PC-9 (cell line): ENCODE measurements at regions not wholly inside any gene's neighbourhood (a gene's known extent, or its start where the extent isn't known, plus 50 kb on each side); places are given as distances from the start of the nearest gene placed in this dataset.
"Not testable (repeated sequence)": the region's sequence is repeated elsewhere in the genome, so short reads cannot be mapped to it uniquely, and the experiment has no call there.

Experiments
- BruUV-seq: library from RNA; stranded (reverse); fragments of 400-500 nt; replicated peaks from 2 replicates; lab custom pipeline; 2021; lab: Mats Ljungman, UMichigan
- CTCF ChIA-PET: fragments of 300-600 bp; sonication (Branson Sonifier 250); formaldehyde crosslinking; loops from one replicate; lab custom pipeline; 2022; ENCODE audit warnings: antibody characterized with exemption; lab: Charles Lee
- POLR2A ChIA-PET: fragments of 300-600 bp; sonication (Branson Sonifier 250); formaldehyde crosslinking; loops from one replicate; lab custom pipeline; 2022; ENCODE audit warnings: antibody characterized with exemption; ENCODE audit not compliant: unreplicated experiment; lab: Charles Lee
- DNase-seq, 2 experiments: peaks; one replicate each; pipeline versions ENCODE4 v3.0.0 to v3.0.0-alpha.2; 2015 to 2022; ENCODE audit warnings: mixed read lengths in 1 of 2
- H2AFZ ChIP-seq: fragments of 200-600 bp; sonication (generic); 2 replicates; pipeline ENCODE4 v1.8.1; 2017; ENCODE audit warnings: antibody characterized with exemption
- H3F3A ChIP-seq: fragments of 200-600 bp; sonication (generic); 2 replicates; pipeline ENCODE4 v1.8.1; 2017; ENCODE audit warnings: antibody characterized with exemption, mild to moderate bottlenecking, low read depth; ENCODE audit not compliant: insufficient read depth
- H3K27ac ChIP-seq: fragments of 200-600 bp; sonication (generic); 2 replicates; pipeline ENCODE4 v1.6.1; 2016; ENCODE audit warnings: mixed run types
- H3K27me3 ChIP-seq: fragments of 200-600 bp; sonication (generic); 2 replicates; pipeline ENCODE4 v1.6.1; 2016; ENCODE audit warnings: low read depth, mixed run types; ENCODE audit not compliant: insufficient read depth
- H3K36me3 ChIP-seq: fragments of 200-600 bp; sonication (generic); 2 replicates; pipeline ENCODE4 v1.6.1; 2016; ENCODE audit warnings: low read depth, mixed run types
- H3K4me1 ChIP-seq: fragments of 200-600 bp; sonication (generic); replicated peaks from 2 replicates; pipeline ENCODE4 v1.6.1; 2016; ENCODE audit warnings: mixed run types; ENCODE audit not compliant: insufficient read depth
- H3K4me2 ChIP-seq: fragments of 200-600 bp; sonication (generic); 2 replicates; pipeline ENCODE4 v1.6.1; 2017; ENCODE audit warnings: mixed run types
- H3K4me3 ChIP-seq: fragments of 200-600 bp; sonication (generic); 2 replicates; pipeline ENCODE4 v1.6.1; 2016; ENCODE audit warnings: mixed run types
- H3K79me2 ChIP-seq: fragments of 200-600 bp; sonication (generic); 2 replicates; pipeline ENCODE4 v1.6.1; 2017; ENCODE audit warnings: low read depth, mixed run types
- H3K9me2 ChIP-seq: fragments of 200-600 bp; sonication (generic); 2 replicates; pipeline ENCODE4 v1.8.1; 2017; ENCODE audit warnings: mild to moderate bottlenecking; ENCODE audit not compliant: insufficient read depth
- H3K9me3 ChIP-seq: fragments of 200-600 bp; sonication (generic); 2 replicates; pipeline ENCODE4 v1.8.1; 2016; ENCODE audit warnings: low read depth; ENCODE audit not compliant: insufficient read depth
- H4K20me1 ChIP-seq: fragments of 200-600 bp; sonication (generic); 2 replicates; pipeline ENCODE4 v1.8.1; 2017; ENCODE audit not compliant: insufficient read depth
- intact Hi-C: fragments of 100-400 bp; cut with micrococcal nuclease; formaldehyde crosslinking; loops from one replicate; pipeline ENCODE4 v1.10.0; 2022; ENCODE audit not compliant: unreplicated experiment

DNA sequence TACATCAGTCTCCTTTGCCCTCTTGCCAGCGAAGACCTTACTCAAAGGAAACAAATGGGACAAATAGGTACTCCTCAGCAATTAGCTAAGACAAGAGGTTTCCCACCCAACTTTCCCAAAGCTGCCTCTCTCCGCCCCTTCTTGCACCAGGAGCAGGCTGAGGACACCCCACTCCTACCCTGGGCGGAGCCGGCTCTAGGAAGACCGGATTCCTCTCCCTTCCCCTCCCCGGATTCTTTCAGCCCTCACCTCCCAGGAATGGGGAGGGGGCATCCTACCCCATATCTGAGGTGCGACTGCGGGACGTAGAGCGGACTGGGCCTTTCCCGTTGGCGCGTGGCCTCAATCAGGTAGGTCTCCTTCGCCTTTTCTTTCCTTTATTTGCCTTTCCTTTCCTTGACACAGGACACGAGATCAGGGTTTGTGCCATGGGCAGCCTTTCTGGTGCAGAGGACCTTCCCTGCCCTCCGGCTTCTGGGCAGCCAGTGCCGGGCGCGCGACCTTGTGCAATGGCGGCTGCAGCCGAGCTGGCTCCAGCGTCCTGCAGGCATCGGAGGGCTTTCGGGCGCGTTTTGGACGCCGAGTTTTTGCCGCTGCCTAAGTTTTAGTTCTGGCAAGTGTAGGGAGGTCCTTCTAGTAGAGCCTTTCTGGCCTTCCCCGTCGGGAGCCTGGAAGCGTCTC is 279.9 kb downstream of the PLS3 start:
- H3K4me2 ChIP-seq, intact Hi-C loops, H3F3A ChIP-seq, BruUV-seq, POLR2A ChIA-PET, H3K4me1 ChIP-seq, H3K9me3 ChIP-seq, H3K9me2 ChIP-seq, DNase-seq, H3K4me3 ChIP-seq, H3K79me2 ChIP-seq, H3K27ac ChIP-seq, H3K27me3 ChIP-seq, H2AFZ ChIP-seq, H3K36me3 ChIP-seq, H4K20me1 ChIP-seq, CTCF ChIA-PET: not testable (repeated sequence)

- H3K27me3 ChIP-seq, H3K9me3 ChIP-seq, POLR2A ChIA-PET, BruUV-seq, H3K4me1 ChIP-seq, H3K36me3 ChIP-seq, intact Hi-C loops, DNase-seq, H3K9me2 ChIP-seq, H3K79me2 ChIP-seq, H3K27ac ChIP-seq, H2AFZ ChIP-seq, CTCF ChIA-PET, H3F3A ChIP-seq, H4K20me1 ChIP-seq: not testable (repeated sequence)
- Histone ChIP-seq H3K4me3 (peak overlapping the region; percentile 44; the same call in 1 of the 2 replicates), H3K4me2 (peak overlapping the region; percentile 70)
Measured at GRCh38 chrX:115850986-115851385, 290.0 kb downstream of the PLS3 start.

GRCh38 chrX:115853260-115853659 is 292.3 kb downstream of the PLS3 start:
- POLR2A ChIA-PET, H3K9me3 ChIP-seq, H3K4me2 ChIP-seq, CTCF ChIA-PET, H3K4me3 ChIP-seq, H3K36me3 ChIP-seq, H2AFZ ChIP-seq, BruUV-seq, H3K27me3 ChIP-seq, DNase-seq, H4K20me1 ChIP-seq, H3K9me2 ChIP-seq, H3K27ac ChIP-seq, H3K4me1 ChIP-seq, H3K79me2 ChIP-seq, H3F3A ChIP-seq, intact Hi-C loops: not testable (repeated sequence)

- CTCF ChIA-PET, H3K4me2 ChIP-seq, intact Hi-C loops: not testable (repeated sequence)
Measured at GRCh38 chrX:115881170-115881569, 289.4 kb upstream of the AGTR2 start.

DNA sequence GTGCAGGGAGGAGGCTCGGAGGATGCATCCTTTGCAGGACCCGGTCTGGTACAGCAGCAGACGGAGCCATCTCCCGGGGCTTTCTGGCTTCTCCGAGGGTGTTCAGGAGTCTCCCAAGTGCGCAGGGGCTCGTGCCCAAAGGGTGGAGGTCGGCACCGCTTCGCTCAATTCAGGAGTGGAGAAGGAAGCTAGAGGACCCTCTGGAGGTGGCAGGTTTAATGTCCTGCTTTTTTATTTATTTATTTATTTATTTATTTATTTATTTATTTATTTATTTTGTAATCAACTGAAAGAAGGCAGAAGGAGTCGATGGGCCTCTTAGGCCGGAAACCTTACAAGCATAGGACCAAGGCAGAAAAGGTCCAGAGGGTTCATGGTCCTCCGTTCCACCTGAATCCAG is 286.4 kb upstream of the AGTR2 start:
- not testable (repeated sequence) for BruUV-seq

More at GRCh38 chrX:115881170-115881569, 289.4 kb upstream of the AGTR2 start:
- H2AFZ ChIP-seq, POLR2A ChIA-PET, H3K4me3 ChIP-seq, H3K9me2 ChIP-seq, H3K36me3 ChIP-seq, H3K79me2 ChIP-seq, H3K9me3 ChIP-seq, H4K20me1 ChIP-seq, H3K27ac ChIP-seq, H3F3A ChIP-seq, DNase-seq, H3K4me1 ChIP-seq, H3K27me3 ChIP-seq, BruUV-seq: not testable (repeated sequence)

More for the DNA sequence above, 286.4 kb upstream of the AGTR2 start:
- H3K4me3 ChIP-seq, H3K27ac ChIP-seq, H2AFZ ChIP-seq, H4K20me1 ChIP-seq, H3K4me2 ChIP-seq, H3K27me3 ChIP-seq, H3K9me3 ChIP-seq, intact Hi-C loops, H3K79me2 ChIP-seq, H3K36me3 ChIP-seq, CTCF ChIA-PET, H3K9me2 ChIP-seq, DNase-seq, POLR2A ChIA-PET, H3K4me1 ChIP-seq, H3F3A ChIP-seq: not testable (repeated sequence)
